GM23338 (cell line): ENCODE measurements at regions not wholly inside any gene's neighbourhood (a gene's known extent, or its start where the extent isn't known, plus 50 kb on each side); places are given as distances from the start of the nearest gene placed in this dataset.

Source experiments
- TF ChIP-seq, protein P1 (sequence below): IDR thresholded peaks from one replicate; pipeline ENCODE4 v1.6.1; 2018; ENCODE audit warnings: antibody characterized with exemption; ENCODE audit not compliant: unreplicated experiment
- TF ChIP-seq, protein P2 (sequence below), 2 experiments: fragments of 200-600 bp in 1 of 2; sonication (generic) in 1 of 2; conservative IDR thresholded peaks; 2 replicates each; pipeline versions ENCODE4 v1.5.1 to v1.6.1; 2016 to 2017; ENCODE audit warnings: antibody characterized with exemption in 2 of 2, low read depth in 2 of 2, mild to moderate bottlenecking in 2 of 2, moderate library complexity in 1 of 2

DNA sequence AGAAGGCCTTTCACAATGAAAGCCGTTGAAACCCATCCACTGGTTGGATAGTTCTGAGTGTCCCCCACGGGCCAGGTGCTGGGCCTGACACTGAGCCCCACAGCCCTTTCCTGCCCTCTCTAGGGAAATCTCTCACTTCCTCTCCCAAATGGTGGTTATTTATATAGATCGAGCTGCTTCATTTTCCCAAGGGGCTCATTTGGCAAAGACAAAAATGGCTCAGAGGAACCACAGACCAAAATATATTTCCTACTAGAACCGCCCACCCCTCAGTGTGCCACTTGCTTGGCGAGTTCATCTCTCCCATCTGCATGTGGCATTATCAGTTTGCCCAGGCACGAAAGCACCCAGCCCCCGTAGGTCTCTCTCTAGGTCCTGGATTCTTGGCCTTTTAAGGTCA lies 53.3 kb upstream of the STIM2 start:
- TF ChIP-seq, protein P1, sequence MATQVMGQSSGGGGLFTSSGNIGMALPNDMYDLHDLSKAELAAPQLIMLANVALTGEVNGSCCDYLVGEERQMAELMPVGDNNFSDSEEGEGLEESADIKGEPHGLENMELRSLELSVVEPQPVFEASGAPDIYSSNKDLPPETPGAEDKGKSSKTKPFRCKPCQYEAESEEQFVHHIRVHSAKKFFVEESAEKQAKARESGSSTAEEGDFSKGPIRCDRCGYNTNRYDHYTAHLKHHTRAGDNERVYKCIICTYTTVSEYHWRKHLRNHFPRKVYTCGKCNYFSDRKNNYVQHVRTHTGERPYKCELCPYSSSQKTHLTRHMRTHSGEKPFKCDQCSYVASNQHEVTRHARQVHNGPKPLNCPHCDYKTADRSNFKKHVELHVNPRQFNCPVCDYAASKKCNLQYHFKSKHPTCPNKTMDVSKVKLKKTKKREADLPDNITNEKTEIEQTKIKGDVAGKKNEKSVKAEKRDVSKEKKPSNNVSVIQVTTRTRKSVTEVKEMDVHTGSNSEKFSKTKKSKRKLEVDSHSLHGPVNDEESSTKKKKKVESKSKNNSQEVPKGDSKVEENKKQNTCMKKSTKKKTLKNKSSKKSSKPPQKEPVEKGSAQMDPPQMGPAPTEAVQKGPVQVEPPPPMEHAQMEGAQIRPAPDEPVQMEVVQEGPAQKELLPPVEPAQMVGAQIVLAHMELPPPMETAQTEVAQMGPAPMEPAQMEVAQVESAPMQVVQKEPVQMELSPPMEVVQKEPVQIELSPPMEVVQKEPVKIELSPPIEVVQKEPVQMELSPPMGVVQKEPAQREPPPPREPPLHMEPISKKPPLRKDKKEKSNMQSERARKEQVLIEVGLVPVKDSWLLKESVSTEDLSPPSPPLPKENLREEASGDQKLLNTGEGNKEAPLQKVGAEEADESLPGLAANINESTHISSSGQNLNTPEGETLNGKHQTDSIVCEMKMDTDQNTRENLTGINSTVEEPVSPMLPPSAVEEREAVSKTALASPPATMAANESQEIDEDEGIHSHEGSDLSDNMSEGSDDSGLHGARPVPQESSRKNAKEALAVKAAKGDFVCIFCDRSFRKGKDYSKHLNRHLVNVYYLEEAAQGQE = no peak
- TF ChIP-seq, protein P2, sequence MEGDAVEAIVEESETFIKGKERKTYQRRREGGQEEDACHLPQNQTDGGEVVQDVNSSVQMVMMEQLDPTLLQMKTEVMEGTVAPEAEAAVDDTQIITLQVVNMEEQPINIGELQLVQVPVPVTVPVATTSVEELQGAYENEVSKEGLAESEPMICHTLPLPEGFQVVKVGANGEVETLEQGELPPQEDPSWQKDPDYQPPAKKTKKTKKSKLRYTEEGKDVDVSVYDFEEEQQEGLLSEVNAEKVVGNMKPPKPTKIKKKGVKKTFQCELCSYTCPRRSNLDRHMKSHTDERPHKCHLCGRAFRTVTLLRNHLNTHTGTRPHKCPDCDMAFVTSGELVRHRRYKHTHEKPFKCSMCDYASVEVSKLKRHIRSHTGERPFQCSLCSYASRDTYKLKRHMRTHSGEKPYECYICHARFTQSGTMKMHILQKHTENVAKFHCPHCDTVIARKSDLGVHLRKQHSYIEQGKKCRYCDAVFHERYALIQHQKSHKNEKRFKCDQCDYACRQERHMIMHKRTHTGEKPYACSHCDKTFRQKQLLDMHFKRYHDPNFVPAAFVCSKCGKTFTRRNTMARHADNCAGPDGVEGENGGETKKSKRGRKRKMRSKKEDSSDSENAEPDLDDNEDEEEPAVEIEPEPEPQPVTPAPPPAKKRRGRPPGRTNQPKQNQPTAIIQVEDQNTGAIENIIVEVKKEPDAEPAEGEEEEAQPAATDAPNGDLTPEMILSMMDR (conservative IDR thresholded peaks at IDR 0.05; ENCODE audit: low read depth in 2 of 2) = no peak
